Liver (tissue), 8 donors: ENCODE measurements at regions not wholly inside any gene's neighbourhood (a gene's known extent, or its start where the extent isn't known, plus 50 kb on each side); places are given as distances from the start of the nearest gene placed in this dataset.

ENCODE experiments used
- DNase-seq: peaks from one replicate; pipeline ENCODE4 v3.0.0-alpha.2; 2017; ENCODE audit warnings: low spot score
- H3K27ac ChIP-seq, 2 donors: one replicate each; pipeline ENCODE4 v1.7.0; 2013; ENCODE audit warnings: inconsistent platforms in 2 of 2, low read length in 2 of 2, control low read depth in 1 of 2, low read depth in 1 of 2, mild to moderate bottlenecking in 1 of 2
- H3K27me3 ChIP-seq, 4 donors: one replicate each; pipeline versions ENCODE4 v1.6.1 to v1.7.0; 2013; ENCODE audit warnings: low read length in 3 of 4, inconsistent platforms in 1 of 4, mild to moderate bottlenecking in 1 of 4, moderate library complexity in 1 of 4; ENCODE audit not compliant: control insufficient read depth in 4 of 4, insufficient read depth in 4 of 4
- H3K36me3 ChIP-seq, 4 donors: one replicate each; pipeline versions ENCODE4 v1.6.1 to v1.7.0; 2013; ENCODE audit warnings: low read length in 3 of 4, mild to moderate bottlenecking in 3 of 4, low read depth in 1 of 4, moderate library complexity in 1 of 4; ENCODE audit not compliant: control insufficient read depth in 4 of 4, insufficient read depth in 3 of 4
- H3K4me1 ChIP-seq, 4 donors: one replicate each; pipeline versions ENCODE4 v1.6.1 to v1.7.0; 2013; ENCODE audit warnings: low read length in 3 of 4, mild to moderate bottlenecking in 3 of 4, moderate library complexity in 1 of 4; ENCODE audit not compliant: control insufficient read depth in 4 of 4, insufficient read depth in 4 of 4
- H3K4me3 ChIP-seq, 3 donors: one replicate each; pipeline versions ENCODE4 v1.6.1 to v1.7.0; 2013; ENCODE audit warnings: low read length in 3 of 3, control low read depth in 1 of 3, low read depth in 1 of 3, mild to moderate bottlenecking in 1 of 3
- H3K9ac ChIP-seq, 2 donors: one replicate each; pipeline ENCODE4 v1.7.0; 2013; ENCODE audit warnings: low read length in 2 of 2, mild to moderate bottlenecking in 2 of 2, moderate library complexity in 2 of 2, control low read depth in 1 of 2, low read depth in 1 of 2
- H3K9me3 ChIP-seq, 4 donors: one replicate each; pipeline versions ENCODE4 v1.6.1 to v1.7.0; 2013; ENCODE audit warnings: low read length in 3 of 4; ENCODE audit not compliant: control insufficient read depth in 4 of 4
- FOXA1 ChIP-seq: IDR thresholded peaks from 2 replicates; pipeline ENCODE4 v1.6.1; 2016; ENCODE audit warnings: antibody characterized with exemption
- GABPA ChIP-seq, 2 donors: IDR thresholded peaks in 1 of 2; conservative IDR thresholded peaks in 1 of 2; 2 replicates each; pipeline ENCODE4 v1.6.1; 2016; ENCODE audit warnings: antibody characterized with exemption in 2 of 2, mild to moderate bottlenecking in 1 of 2, moderate library complexity in 1 of 2
- HNF4A ChIP-seq, 2 donors: conservative IDR thresholded peaks; 2 replicates each; pipeline ENCODE4 v1.6.1; 2016; ENCODE audit warnings: antibody characterized with exemption in 2 of 2, mild to moderate bottlenecking in 2 of 2
- HNF4G ChIP-seq: IDR thresholded peaks from 2 replicates; pipeline ENCODE4 v1.6.1; 2016; ENCODE audit warnings: antibody characterized with exemption
- JUND ChIP-seq, 2 donors: IDR thresholded peaks; 2 replicates each; pipeline ENCODE4 v1.6.1; 2016; ENCODE audit warnings: antibody characterized with exemption in 2 of 2
- NR2F2 ChIP-seq: IDR thresholded peaks from 2 replicates; pipeline ENCODE4 v1.6.1; 2016; ENCODE audit warnings: antibody characterized with exemption
- RAD21 ChIP-seq, 2 donors: IDR thresholded peaks; 2 replicates each; pipeline ENCODE4 v1.6.1; 2016; ENCODE audit warnings: antibody characterized with exemption in 2 of 2, mild to moderate bottlenecking in 2 of 2
- RXRA ChIP-seq, 2 donors: IDR thresholded peaks; 2 replicates each; pipeline ENCODE4 v1.6.1; 2017 to 2018; ENCODE audit warnings: antibody characterized with exemption in 2 of 2, mild to moderate bottlenecking in 1 of 2
- SP1 ChIP-seq: IDR thresholded peaks from 2 replicates; pipeline ENCODE4 v1.6.1; 2018; ENCODE audit warnings: antibody characterized with exemption, mild to moderate bottlenecking
- TAF1 ChIP-seq: conservative IDR thresholded peaks from 2 replicates; pipeline ENCODE4 v1.6.1; 2016; ENCODE audit warnings: antibody characterized with exemption, mild to moderate bottlenecking
- YY1 ChIP-seq: IDR thresholded peaks from 2 replicates; pipeline ENCODE4 v1.6.1; 2016; ENCODE audit warnings: antibody characterized with exemption, mild to moderate bottlenecking
- ZBTB33 ChIP-seq: IDR thresholded peaks from 2 replicates; pipeline ENCODE4 v1.6.1; 2016; ENCODE audit warnings: antibody characterized with exemption
- whole genome bisulfite sequencing: extraction: QIAGEN DNeasy Blood & Tissue Kit; methylation state at CpG from one replicate; pipeline ENCODE4 v1.1.7; 2013; 5-methylcytosine and 5-hydroxymethylcytosine counted together
- TF ChIP-seq, protein P1 (sequence below): fragments of 150-350 bp; IDR thresholded peaks from 2 replicates; pipeline ENCODE4 v1.5.1; 2017; ENCODE audit warnings: improper control_type of control experiment, low read depth, low read length; ENCODE audit not compliant: missing input control
- TF ChIP-seq, protein P2 (sequence below): IDR thresholded peaks from 2 replicates; pipeline ENCODE4 v1.6.1; 2016; ENCODE audit warnings: antibody characterized with exemption
- TF ChIP-seq, protein P3 (sequence below): IDR thresholded peaks from 2 replicates; pipeline ENCODE4 v1.6.1; 2016; ENCODE audit warnings: antibody characterized with exemption
- TF ChIP-seq, protein P4 (sequence below): IDR thresholded peaks from 2 replicates; pipeline ENCODE4 v1.6.1; 2016; ENCODE audit warnings: antibody characterized with exemption, mild to moderate bottlenecking
- donor health status: healthy.
- donor health status: healthy.
- donor health status: healthy.
- donor health status: healthy.
- donor health status: healthy.

GRCh38 chr20:19141998-19142397, 70.4 kb upstream of the SLC24A3 start:
- peaks cover 0 to 2% (median 0%) of the 10 kb centered on the region in 4 donors for H3K27me3 ChIP-seq
- no peaks in the 10 kb centered on the region for H3K36me3 ChIP-seq
- H3K9ac ChIP-seq, result no peak overlapping the region
- no peaks in the 10 kb centered on the region for H3K4me1 ChIP-seq
- TF ChIP-seq, protein P1, sequence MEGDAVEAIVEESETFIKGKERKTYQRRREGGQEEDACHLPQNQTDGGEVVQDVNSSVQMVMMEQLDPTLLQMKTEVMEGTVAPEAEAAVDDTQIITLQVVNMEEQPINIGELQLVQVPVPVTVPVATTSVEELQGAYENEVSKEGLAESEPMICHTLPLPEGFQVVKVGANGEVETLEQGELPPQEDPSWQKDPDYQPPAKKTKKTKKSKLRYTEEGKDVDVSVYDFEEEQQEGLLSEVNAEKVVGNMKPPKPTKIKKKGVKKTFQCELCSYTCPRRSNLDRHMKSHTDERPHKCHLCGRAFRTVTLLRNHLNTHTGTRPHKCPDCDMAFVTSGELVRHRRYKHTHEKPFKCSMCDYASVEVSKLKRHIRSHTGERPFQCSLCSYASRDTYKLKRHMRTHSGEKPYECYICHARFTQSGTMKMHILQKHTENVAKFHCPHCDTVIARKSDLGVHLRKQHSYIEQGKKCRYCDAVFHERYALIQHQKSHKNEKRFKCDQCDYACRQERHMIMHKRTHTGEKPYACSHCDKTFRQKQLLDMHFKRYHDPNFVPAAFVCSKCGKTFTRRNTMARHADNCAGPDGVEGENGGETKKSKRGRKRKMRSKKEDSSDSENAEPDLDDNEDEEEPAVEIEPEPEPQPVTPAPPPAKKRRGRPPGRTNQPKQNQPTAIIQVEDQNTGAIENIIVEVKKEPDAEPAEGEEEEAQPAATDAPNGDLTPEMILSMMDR, result no peak
- no peak for TF ChIP-seq FOXA1
- no peak for TF ChIP-seq RXRA (IDR thresholded peaks at IDR 0.05)
- TF ChIP-seq HNF4G, result no peak
- no peak for TF ChIP-seq RAD21 (IDR thresholded peaks at IDR 0.05)
- TF ChIP-seq ZBTB33, result no peak
- TF ChIP-seq, protein P2, sequence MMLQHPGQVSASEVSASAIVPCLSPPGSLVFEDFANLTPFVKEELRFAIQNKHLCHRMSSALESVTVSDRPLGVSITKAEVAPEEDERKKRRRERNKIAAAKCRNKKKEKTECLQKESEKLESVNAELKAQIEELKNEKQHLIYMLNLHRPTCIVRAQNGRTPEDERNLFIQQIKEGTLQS, result no peak
- TF ChIP-seq NR2F2, result no peak
- no peak for TF ChIP-seq SP1
- TF ChIP-seq JUND (IDR thresholded peaks at IDR 0.05), result no peak
- TF ChIP-seq TAF1, result no peak
- TF ChIP-seq, protein P3, sequence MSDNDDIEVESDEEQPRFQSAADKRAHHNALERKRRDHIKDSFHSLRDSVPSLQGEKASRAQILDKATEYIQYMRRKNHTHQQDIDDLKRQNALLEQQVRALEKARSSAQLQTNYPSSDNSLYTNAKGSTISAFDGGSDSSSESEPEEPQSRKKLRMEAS, result no peak
- TF ChIP-seq GABPA (IDR thresholded peaks at IDR 0.05 in 1 of 2, conservative IDR thresholded peaks at IDR 0.05 in 1 of 2), result no peak
- no peak for DNase-seq
- 71% methylated on average over 3 of the region's 3 CpGs for WGBS
- H3K27ac ChIP-seq, result no peak overlapping the region
- H3K9me3 ChIP-seq, result no peaks in the 10 kb centered on the region
- no peak overlapping the region for H3K4me3 ChIP-seq

DNA sequence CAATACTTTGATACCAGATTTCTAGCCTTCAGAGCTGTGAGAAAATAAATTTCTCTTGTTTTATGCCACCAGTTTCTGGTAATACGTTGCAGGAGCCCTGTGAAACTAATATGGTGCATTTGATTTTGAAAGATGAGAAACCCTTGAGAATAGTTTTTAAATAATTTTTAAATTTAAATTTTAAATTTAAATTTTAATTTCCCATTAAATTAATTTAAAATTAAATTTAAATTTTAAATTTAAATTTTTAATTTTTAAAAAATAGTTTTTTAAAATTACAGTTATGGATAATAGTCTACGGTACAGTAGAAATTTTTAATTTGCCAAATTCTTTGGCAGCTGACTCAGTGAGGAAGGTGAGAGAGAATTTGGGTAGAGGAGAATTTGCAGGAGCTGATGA, 68.6 kb upstream of the SLC24A3 start:
- DNase-seq, result no peak
- Histone ChIP-seq H3K36me3 (no peaks in the 10 kb centered on the region), H3K4me1 (no peaks in the 10 kb centered on the region), H3K27me3 (peaks cover 0 to 2% (median 0%) of the 10 kb centered on the region in 4 donors), H3K9ac (no peak overlapping the region), H3K27ac (no peak overlapping the region), H3K4me3 (no peak overlapping the region), H3K9me3 (no peaks in the 10 kb centered on the region)
- no peak for TF ChIP-seq NR2F2
- no peak for TF ChIP-seq YY1
- TF ChIP-seq, protein P4, sequence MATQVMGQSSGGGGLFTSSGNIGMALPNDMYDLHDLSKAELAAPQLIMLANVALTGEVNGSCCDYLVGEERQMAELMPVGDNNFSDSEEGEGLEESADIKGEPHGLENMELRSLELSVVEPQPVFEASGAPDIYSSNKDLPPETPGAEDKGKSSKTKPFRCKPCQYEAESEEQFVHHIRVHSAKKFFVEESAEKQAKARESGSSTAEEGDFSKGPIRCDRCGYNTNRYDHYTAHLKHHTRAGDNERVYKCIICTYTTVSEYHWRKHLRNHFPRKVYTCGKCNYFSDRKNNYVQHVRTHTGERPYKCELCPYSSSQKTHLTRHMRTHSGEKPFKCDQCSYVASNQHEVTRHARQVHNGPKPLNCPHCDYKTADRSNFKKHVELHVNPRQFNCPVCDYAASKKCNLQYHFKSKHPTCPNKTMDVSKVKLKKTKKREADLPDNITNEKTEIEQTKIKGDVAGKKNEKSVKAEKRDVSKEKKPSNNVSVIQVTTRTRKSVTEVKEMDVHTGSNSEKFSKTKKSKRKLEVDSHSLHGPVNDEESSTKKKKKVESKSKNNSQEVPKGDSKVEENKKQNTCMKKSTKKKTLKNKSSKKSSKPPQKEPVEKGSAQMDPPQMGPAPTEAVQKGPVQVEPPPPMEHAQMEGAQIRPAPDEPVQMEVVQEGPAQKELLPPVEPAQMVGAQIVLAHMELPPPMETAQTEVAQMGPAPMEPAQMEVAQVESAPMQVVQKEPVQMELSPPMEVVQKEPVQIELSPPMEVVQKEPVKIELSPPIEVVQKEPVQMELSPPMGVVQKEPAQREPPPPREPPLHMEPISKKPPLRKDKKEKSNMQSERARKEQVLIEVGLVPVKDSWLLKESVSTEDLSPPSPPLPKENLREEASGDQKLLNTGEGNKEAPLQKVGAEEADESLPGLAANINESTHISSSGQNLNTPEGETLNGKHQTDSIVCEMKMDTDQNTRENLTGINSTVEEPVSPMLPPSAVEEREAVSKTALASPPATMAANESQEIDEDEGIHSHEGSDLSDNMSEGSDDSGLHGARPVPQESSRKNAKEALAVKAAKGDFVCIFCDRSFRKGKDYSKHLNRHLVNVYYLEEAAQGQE, result no peak
- no peak for TF ChIP-seq RAD21 (IDR thresholded peaks at IDR 0.05)
- no peak for TF ChIP-seq HNF4A (conservative IDR thresholded peaks at IDR 0.05)
- WGBS, result 94% methylated on average over 2 of the region's 2 CpGs
